ENCODE measurements at regions not wholly inside any gene's neighbourhood (a gene's known extent, or its start where the extent isn't known, plus 50 kb on each side); places are given as distances from the start of the nearest gene placed in this dataset.

DNA sequence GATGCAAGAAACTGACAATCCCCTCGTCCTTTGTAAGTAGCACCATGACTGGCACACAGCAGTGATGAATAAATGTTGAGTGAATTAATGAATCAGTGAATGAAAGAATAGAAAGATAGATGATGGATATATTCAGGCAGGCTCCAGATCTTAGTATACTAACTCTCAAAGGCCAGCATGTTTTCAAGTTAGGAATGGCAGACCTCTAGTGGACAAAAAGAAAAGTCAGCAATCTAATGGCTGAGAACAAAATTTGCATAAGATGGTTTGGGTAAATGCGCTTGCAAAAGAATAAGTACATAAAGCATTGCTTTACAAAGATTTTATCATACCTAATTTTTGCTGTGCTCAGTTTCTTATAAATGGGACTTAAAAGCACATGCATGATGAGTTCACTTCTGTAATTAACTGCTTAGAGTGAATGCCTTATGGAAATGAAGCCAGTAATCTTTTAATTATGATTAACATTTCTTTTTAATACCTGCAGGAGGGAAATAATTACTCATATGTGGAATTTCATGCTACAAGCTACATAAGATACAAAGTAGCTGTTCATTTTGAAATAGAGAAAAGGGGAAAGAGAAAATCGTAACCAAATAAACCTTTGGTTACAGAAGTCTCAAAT, 126.9 kb upstream of the GPRIN3 start:
- TF ChIP-seq CTCF (IDR thresholded peaks at IDR 0.05) (no peak), POLR2A (IDR thresholded peaks at IDR 0.05) (no peak)
